ENCODE measurements at regions not wholly inside any gene's neighbourhood (a gene's known extent, or its start where the extent isn't known, plus 50 kb on each side); places are given as distances from the start of the nearest gene placed in this dataset.

DNA sequence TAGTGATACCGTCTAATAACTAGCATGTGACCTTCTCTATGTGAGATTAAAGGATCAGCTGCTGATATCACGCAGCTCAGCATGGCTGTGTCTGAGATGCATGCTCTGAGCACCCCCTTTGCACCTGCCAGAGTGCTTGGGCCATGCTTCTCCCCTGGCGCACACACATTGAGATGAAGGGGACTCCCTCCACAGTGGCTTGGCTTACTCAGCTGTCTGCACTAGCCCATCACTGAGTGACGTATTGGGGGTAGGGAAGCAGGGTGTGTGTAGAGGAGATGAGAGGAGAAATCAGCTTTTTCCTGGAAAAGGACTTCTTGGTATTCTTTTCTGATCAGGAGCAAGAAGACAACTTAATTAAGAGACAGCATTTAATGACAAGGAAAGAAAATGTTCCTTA is 216.5 kb downstream of the BLID start:
- no peak overlapping the region for H3K4me3 ChIP-seq (ENCODE audit: low read depth, low read length)
- TF ChIP-seq, protein P1, sequence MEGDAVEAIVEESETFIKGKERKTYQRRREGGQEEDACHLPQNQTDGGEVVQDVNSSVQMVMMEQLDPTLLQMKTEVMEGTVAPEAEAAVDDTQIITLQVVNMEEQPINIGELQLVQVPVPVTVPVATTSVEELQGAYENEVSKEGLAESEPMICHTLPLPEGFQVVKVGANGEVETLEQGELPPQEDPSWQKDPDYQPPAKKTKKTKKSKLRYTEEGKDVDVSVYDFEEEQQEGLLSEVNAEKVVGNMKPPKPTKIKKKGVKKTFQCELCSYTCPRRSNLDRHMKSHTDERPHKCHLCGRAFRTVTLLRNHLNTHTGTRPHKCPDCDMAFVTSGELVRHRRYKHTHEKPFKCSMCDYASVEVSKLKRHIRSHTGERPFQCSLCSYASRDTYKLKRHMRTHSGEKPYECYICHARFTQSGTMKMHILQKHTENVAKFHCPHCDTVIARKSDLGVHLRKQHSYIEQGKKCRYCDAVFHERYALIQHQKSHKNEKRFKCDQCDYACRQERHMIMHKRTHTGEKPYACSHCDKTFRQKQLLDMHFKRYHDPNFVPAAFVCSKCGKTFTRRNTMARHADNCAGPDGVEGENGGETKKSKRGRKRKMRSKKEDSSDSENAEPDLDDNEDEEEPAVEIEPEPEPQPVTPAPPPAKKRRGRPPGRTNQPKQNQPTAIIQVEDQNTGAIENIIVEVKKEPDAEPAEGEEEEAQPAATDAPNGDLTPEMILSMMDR (IDR thresholded peaks at IDR 0.05; ENCODE audit: insufficient read depth, low read depth, low read length) = no peak
- no peak for DNase-seq (ENCODE audit: low read depth)

GRCh38 chr11:121898903-121899302 is 217.1 kb downstream of the BLID start:
- TF ChIP-seq, protein P1 (IDR thresholded peaks at IDR 0.05; ENCODE audit: insufficient read depth, low read depth, low read length) = no peak
- no peak overlapping the region for H3K4me3 ChIP-seq (ENCODE audit: low read depth, low read length)
- DNase-seq (ENCODE audit: low read depth) = peak; percentile 71

DNA sequence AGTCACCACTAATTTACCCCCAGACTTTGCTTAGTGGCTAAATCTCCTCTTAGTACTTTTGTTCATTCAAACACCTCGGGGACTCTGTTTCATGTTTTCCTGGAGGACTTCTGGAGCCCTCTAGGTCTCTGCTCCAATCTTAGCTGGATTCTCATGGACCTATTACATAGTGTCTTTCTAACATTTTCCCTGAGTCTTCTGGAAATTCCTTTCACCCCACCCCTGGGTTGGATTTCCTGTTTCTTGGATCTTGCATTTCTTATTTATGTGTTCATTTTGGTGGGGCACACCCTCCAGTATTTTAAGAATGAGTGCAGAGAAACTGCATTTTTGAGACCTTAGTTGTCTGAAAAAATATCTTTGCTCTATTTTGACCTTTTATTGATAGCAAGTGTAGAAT is 220.1 kb downstream of the BLID start:
- DNase-seq (ENCODE audit: low read depth) = peak; percentile 43
- no peak overlapping the region for H3K4me3 ChIP-seq (ENCODE audit: low read depth, low read length)
- TF ChIP-seq, protein P1 (IDR thresholded peaks at IDR 0.05; ENCODE audit: insufficient read depth, low read depth, low read length) = no peak

- TF ChIP-seq, protein P1 (IDR thresholded peaks at IDR 0.05; ENCODE audit: insufficient read depth, low read depth, low read length) = no peak
- no peak overlapping the region for H3K4me3 ChIP-seq (ENCODE audit: low read depth, low read length)
- DNase-seq (ENCODE audit: low read depth) = peak; percentile 52
Measured at GRCh38 chr11:121894581-121894980, 221.4 kb downstream of the BLID start.

GRCh38 chr11:121892863-121893262 is 223.2 kb downstream of the BLID start:
- TF ChIP-seq, protein P1 (IDR thresholded peaks at IDR 0.05; ENCODE audit: insufficient read depth, low read depth, low read length) = no peak
- DNase-seq (ENCODE audit: low read depth) = peak; percentile 38
- H3K4me3 ChIP-seq (ENCODE audit: low read depth, low read length) = no peak overlapping the region

- peak; percentile 49 for DNase-seq (ENCODE audit: low read depth)
- H3K4me3 ChIP-seq (ENCODE audit: low read depth, low read length) = no peak overlapping the region
- TF ChIP-seq, protein P1 (IDR thresholded peaks at IDR 0.05; ENCODE audit: insufficient read depth, low read depth, low read length) = no peak
Measured at GRCh38 chr11:121892131-121892681, 223.8 kb downstream of the BLID start.

GRCh38 chr11:121890946-121891515 is 225.0 kb downstream of the BLID start:
- TF ChIP-seq, protein P1 (IDR thresholded peaks at IDR 0.05; ENCODE audit: insufficient read depth, low read depth, low read length) = no peak
- no peak overlapping the region for H3K4me3 ChIP-seq (ENCODE audit: low read depth, low read length)
- no peak for DNase-seq (ENCODE audit: low read depth)
